Bronchial epithelial cell (primary cell): ENCODE measurements at regions not wholly inside any gene's neighbourhood (a gene's known extent, or its start where the extent isn't known, plus 50 kb on each side); places are given as distances from the start of the nearest gene placed in this dataset.

Source experiments
- DNase-seq: peaks from one replicate; pipeline ENCODE4 v3.0.0-alpha.2; 2010; ENCODE audit warnings: low read depth
- FAIRE-seq: peaks from 2 replicates; lab custom pipeline; 2011; peaks lifted over from hg19 to GRCh38; lab: Jason Lieb, UNC
- H3K27me3 ChIP-seq: 2 replicates; pipeline ENCODE4 v1.5.1; 2011; ENCODE audit warnings: low read length; ENCODE audit not compliant: control insufficient read depth, insufficient read depth
- H3K36me3 ChIP-seq: 2 replicates; pipeline ENCODE4 v1.5.1; 2011; ENCODE audit warnings: low read length; ENCODE audit not compliant: control insufficient read depth, insufficient read depth
- H3K4me3 ChIP-seq: 2 replicates; pipeline ENCODE4 v1.5.1; 2011; ENCODE audit warnings: mild to moderate bottlenecking, low read depth, low read length, control low read depth
- CTCF ChIP-seq: IDR thresholded peaks from 2 replicates; pipeline ENCODE4 v1.5.1; 2011; ENCODE audit warnings: mild to moderate bottlenecking, moderate library complexity, low read length, control low read depth, inconsistent platforms; ENCODE audit not compliant: insufficient read depth, severe bottlenecking

GRCh38 chr15:69606921-69607500 lies 154.4 kb downstream of the RPLP1 start:
- Histone ChIP-seq H3K36me3 (no peaks in the 10 kb centered on the region), H3K4me3 (no peak overlapping the region), H3K27me3 (peaks cover 41% of the 10 kb centered on the region)
- FAIRE-seq (peak; percentile 18), DNase-seq (no peak)
- no peak for TF ChIP-seq CTCF

- no peak for FAIRE-seq
- DNase-seq = no peak
- TF ChIP-seq CTCF = no peak
These were observed 156.0 kb downstream of the RPLP1 start for GRCh38 chr15:69608661-69609060.

GRCh38 chr15:69609176-69609575 lies 156.6 kb downstream of the RPLP1 start:
- TF ChIP-seq CTCF = no peak
- no peaks in the 10 kb centered on the region for H3K36me3 ChIP-seq
- DNase-seq (no peak), FAIRE-seq (no peak)
- no peak overlapping the region for H3K4me3 ChIP-seq
- H3K27me3 ChIP-seq = peaks cover 27% of the 10 kb centered on the region

More at GRCh38 chr15:69608661-69609060, 156.0 kb downstream of the RPLP1 start:
- no peaks in the 10 kb centered on the region for H3K36me3 ChIP-seq
- no peak overlapping the region for H3K4me3 ChIP-seq
- peaks cover 28% of the 10 kb centered on the region for H3K27me3 ChIP-seq

GRCh38 chr15:69609776-69610175 lies 157.2 kb downstream of the RPLP1 start:
- FAIRE-seq (no peak), DNase-seq (no peak)
- no peak for TF ChIP-seq CTCF
- Histone ChIP-seq H3K36me3 (no peaks in the 10 kb centered on the region), H3K4me3 (no peak overlapping the region), H3K27me3 (peaks cover 30% of the 10 kb centered on the region)

- no peak overlapping the region for H3K4me3 ChIP-seq
- peaks cover 30% of the 10 kb centered on the region for H3K27me3 ChIP-seq
- FAIRE-seq (no peak), DNase-seq (no peak)
- TF ChIP-seq CTCF = no peak
- no peaks in the 10 kb centered on the region for H3K36me3 ChIP-seq
These were observed 157.7 kb downstream of the RPLP1 start for GRCh38 chr15:69610277-69610676.

- peaks cover 30% of the 10 kb centered on the region for H3K27me3 ChIP-seq
- TF ChIP-seq CTCF = no peak
- no peak for FAIRE-seq
These were observed 158.2 kb downstream of the RPLP1 start for GRCh38 chr15:69610858-69611257.

More at GRCh38 chr15:69610858-69611257, 158.2 kb downstream of the RPLP1 start:
- DNase-seq = no peak
- no peak overlapping the region for H3K4me3 ChIP-seq
- H3K36me3 ChIP-seq = no peaks in the 10 kb centered on the region
